ENCODE measurements at regions not wholly inside any gene's neighbourhood (a gene's known extent, or its start where the extent isn't known, plus 50 kb on each side); places are given as distances from the start of the nearest gene placed in this dataset.

DNA sequence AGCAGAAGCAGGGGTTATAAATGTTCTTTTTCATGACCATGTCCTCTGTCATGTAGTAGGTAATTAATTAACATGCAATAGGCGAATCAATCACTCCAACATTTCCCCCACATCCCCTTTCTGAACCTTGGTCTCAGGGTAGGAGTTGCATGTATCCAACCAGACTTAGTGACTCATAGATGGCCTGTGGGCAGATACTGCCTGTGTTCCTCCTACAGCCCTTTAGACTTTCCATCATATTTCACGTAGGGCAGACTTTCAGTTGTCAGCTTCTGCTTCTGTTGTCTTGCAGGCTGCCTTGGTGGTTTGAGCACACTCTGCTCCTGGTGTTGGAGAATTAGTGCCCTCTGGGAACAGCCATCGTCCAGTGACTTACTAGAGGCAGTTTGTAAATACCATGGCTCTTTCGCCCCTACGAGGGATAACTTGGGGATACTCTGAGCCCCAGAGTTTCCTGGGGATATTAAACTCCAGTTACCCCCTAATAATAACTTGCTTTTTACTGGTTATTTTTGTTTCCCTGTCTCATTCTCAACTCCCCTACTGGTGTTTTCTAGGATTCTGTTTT lies 244.4 kb downstream of the EDEM1 start:
- no peak overlapping the region for H2AFZ ChIP-seq (ENCODE audit: low read depth, low read length)
- no peak overlapping the region for H3K9ac ChIP-seq (ENCODE audit: low read length)
- H3K4me3 ChIP-seq (ENCODE audit: low read length) = no peak overlapping the region
- H4K20me1 ChIP-seq (ENCODE audit: insufficient read depth) = no peaks in the 10 kb centered on the region
- H3K9me3 ChIP-seq (ENCODE audit: low read length) = no peaks in the 10 kb centered on the region
- no peaks in the 10 kb centered on the region for H3K36me3 ChIP-seq (ENCODE audit: insufficient read depth, low read length)
- H3K27me3 ChIP-seq (ENCODE audit: insufficient read depth, low read depth, low read length) = no peaks in the 10 kb centered on the region
- H3K79me2 ChIP-seq (replicated peaks; ENCODE audit: insufficient read depth, low read length) = no peaks in the 10 kb centered on the region
- H3F3A ChIP-seq (ENCODE audit: insufficient read depth, low read length, poor library complexity, severe bottlenecking) = no peaks in the 10 kb centered on the region
- no peak for TF ChIP-seq RAD21 (conservative IDR thresholded peaks at IDR 0.05)
- no peak for TF ChIP-seq TAF1 (IDR thresholded peaks at IDR 0.05; ENCODE audit: low read depth)
- TF ChIP-seq REST (IDR thresholded peaks at IDR 0.05; ENCODE audit: borderline replicate concordance) = no peak
- TF ChIP-seq CTCF (IDR thresholded peaks at IDR 0.05; ENCODE audit: poor library complexity, severe bottlenecking) = no peak
- no peak for TF ChIP-seq POLR2AphosphoS5 (IDR thresholded peaks at IDR 0.05)
- TF ChIP-seq MXI1 (conservative IDR thresholded peaks at IDR 0.05; ENCODE audit: poor library complexity, severe bottlenecking) = no peak
- no peak for TF ChIP-seq EP300 (conservative IDR thresholded peaks at IDR 0.05; ENCODE audit: poor library complexity, severe bottlenecking)
- no peak for TF ChIP-seq EZH2 (IDR thresholded peaks at IDR 0.05; ENCODE audit: borderline replicate concordance, insufficient read depth, low read length, poor library complexity, severe bottlenecking)
- no peak for TF ChIP-seq SMC3 (conservative IDR thresholded peaks at IDR 0.05; ENCODE audit: poor library complexity)
- H3K27ac ChIP-seq (ENCODE audit: low read length) = no peak overlapping the region
- no peaks in the 10 kb centered on the region for H3K9me2 ChIP-seq (ENCODE audit: insufficient read depth, low read length)
- no peak overlapping the region for H3K4me2 ChIP-seq (ENCODE audit: low read length)

DNA sequence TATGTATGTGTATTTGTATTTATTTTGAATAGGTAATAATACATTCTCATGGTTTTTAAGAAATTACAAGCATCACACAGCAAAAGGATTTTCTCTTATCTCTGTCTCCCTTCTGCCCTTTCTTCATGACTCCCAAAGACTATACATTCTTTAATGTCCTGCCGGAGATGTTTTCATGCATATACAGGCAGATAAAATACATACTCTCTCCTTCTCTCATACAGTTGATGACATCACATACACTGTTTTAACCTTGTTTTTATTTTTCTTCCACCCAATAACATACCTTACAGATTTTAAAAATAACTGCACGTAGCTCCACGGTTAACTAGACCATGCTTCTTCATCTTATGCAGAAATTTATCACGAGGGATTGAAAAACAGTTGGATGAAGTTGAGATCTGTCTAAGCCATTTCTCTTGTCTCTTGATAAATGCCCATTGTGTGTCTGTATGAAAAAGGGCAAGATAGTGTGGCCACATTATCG lies 249.8 kb downstream of the EDEM1 start:
- H2AFZ ChIP-seq (ENCODE audit: low read depth, low read length) = no peak overlapping the region

More for the DNA sequence above, 249.8 kb downstream of the EDEM1 start:
- Histone ChIP-seq H3K9me3 (ENCODE audit: low read length) (no peaks in the 10 kb centered on the region), H4K20me1 (ENCODE audit: insufficient read depth) (no peaks in the 10 kb centered on the region), H3K27me3 (ENCODE audit: insufficient read depth, low read depth, low read length) (no peaks in the 10 kb centered on the region), H3K4me2 (ENCODE audit: low read length) (no peak overlapping the region), H3K27ac (ENCODE audit: low read length) (no peak overlapping the region), H3K79me2 (replicated peaks; ENCODE audit: insufficient read depth, low read length) (no peaks in the 10 kb centered on the region), H3K4me3 (ENCODE audit: low read length) (no peak overlapping the region), H3F3A (ENCODE audit: insufficient read depth, low read length, poor library complexity, severe bottlenecking) (no peaks in the 10 kb centered on the region), H3K36me3 (ENCODE audit: insufficient read depth, low read length) (no peaks in the 10 kb centered on the region), H3K9me2 (ENCODE audit: insufficient read depth, low read length) (no peaks in the 10 kb centered on the region), H3K9ac (ENCODE audit: low read length) (no peak overlapping the region)
- TF ChIP-seq EZH2 (IDR thresholded peaks at IDR 0.05; ENCODE audit: borderline replicate concordance, insufficient read depth, low read length, poor library complexity, severe bottlenecking) (no peak), MXI1 (conservative IDR thresholded peaks at IDR 0.05; ENCODE audit: poor library complexity, severe bottlenecking) (no peak), TAF1 (IDR thresholded peaks at IDR 0.05; ENCODE audit: low read depth) (no peak), CTCF (IDR thresholded peaks at IDR 0.05; ENCODE audit: poor library complexity, severe bottlenecking) (no peak), REST (IDR thresholded peaks at IDR 0.05; ENCODE audit: borderline replicate concordance) (no peak), SMC3 (conservative IDR thresholded peaks at IDR 0.05; ENCODE audit: poor library complexity) (no peak), RAD21 (conservative IDR thresholded peaks at IDR 0.05) (no peak), POLR2AphosphoS5 (IDR thresholded peaks at IDR 0.05) (no peak), EP300 (conservative IDR thresholded peaks at IDR 0.05; ENCODE audit: poor library complexity, severe bottlenecking) (no peak)
